HG02884 (cell line): ENCODE measurements at regions not wholly inside any gene's neighbourhood (a gene's known extent, or its start where the extent isn't known, plus 50 kb on each side); places are given as distances from the start of the nearest gene placed in this dataset.
"Not testable (repeated sequence)": the region's sequence is repeated elsewhere in the genome, so short reads cannot be mapped to it uniquely, and the experiment has no call there.

Experiments used
- ATAC-seq: cut with Tn5 transposase; IDR thresholded peaks from one replicate; pipeline ENCODE4 v1.9.1; 2021; ENCODE audit warnings: mild to moderate bottlenecking, moderate library complexity; ENCODE audit not compliant: unreplicated experiment

GRCh38 chr3:63092515-63092914, 185.6 kb upstream of the SYNPR start:
- no peak for ATAC-seq

GRCh38 chr3:63094642-63095408, 183.3 kb upstream of the SYNPR start:
- no peak for ATAC-seq

GRCh38 chr3:63096248-63097058, 181.7 kb upstream of the SYNPR start:
- no peak for ATAC-seq

GRCh38 chr3:63097396-63097795, 180.7 kb upstream of the SYNPR start:
- no peak for ATAC-seq

- no peak for ATAC-seq
Observed at GRCh38 chr3:63116922-63117321, 161.2 kb upstream of the SYNPR start.

- no peak for ATAC-seq
Observed at GRCh38 chr3:63124090-63124489, 154.0 kb upstream of the SYNPR start.

GRCh38 chr3:63126530-63126929, 151.6 kb upstream of the SYNPR start:
- ATAC-seq: no peak

GRCh38 chr3:63128380-63128779, 149.7 kb upstream of the SYNPR start:
- no peak for ATAC-seq

GRCh38 chr3:63130625-63131024, 147.5 kb upstream of the SYNPR start:
- ATAC-seq: no peak

GRCh38 chr3:63132461-63133250, 145.5 kb upstream of the SYNPR start:
- ATAC-seq: no peak

- no peak for ATAC-seq
Observed at GRCh38 chr3:63135367-63135766, 142.7 kb upstream of the SYNPR start.

GRCh38 chr3:63136249-63136648, 141.9 kb upstream of the SYNPR start:
- not testable (repeated sequence) for ATAC-seq

GRCh38 chr3:63142681-63143080, 135.4 kb upstream of the SYNPR start:
- no peak for ATAC-seq

GRCh38 chr3:63146154-63146553, 132.0 kb upstream of the SYNPR start:
- ATAC-seq: no peak

GRCh38 chr3:63150880-63151279, 127.2 kb upstream of the SYNPR start:
- no peak for ATAC-seq

GRCh38 chr3:63151897-63152296, 126.2 kb upstream of the SYNPR start:
- ATAC-seq: no peak

GRCh38 chr3:63159764-63160163, 118.3 kb upstream of the SYNPR start:
- ATAC-seq: no peak

- no peak for ATAC-seq
Observed at GRCh38 chr3:63167113-63167512, 111.0 kb upstream of the SYNPR start.

GRCh38 chr3:63168179-63168578, 109.9 kb upstream of the SYNPR start:
- ATAC-seq: no peak

- ATAC-seq: no peak
Observed at GRCh38 chr3:63179862-63180522, 98.1 kb upstream of the SYNPR start.

- no peak for ATAC-seq
Observed at GRCh38 chr3:63192248-63192647, 85.9 kb upstream of the SYNPR start.
